H54 (cell line): ENCODE measurements at regions not wholly inside any gene's neighbourhood (a gene's known extent, or its start where the extent isn't known, plus 50 kb on each side); places are given as distances from the start of the nearest gene placed in this dataset.

Source experiments
- DNase-seq: peaks from one replicate; pipeline ENCODE4 v3.0.0; 2011; ENCODE audit warnings: low spot score, mixed read lengths; ENCODE audit not compliant: insufficient read length
- FAIRE-seq: peaks from 3 replicates; lab custom pipeline; 2011; peaks lifted over from hg19 to GRCh38; lab: Jason Lieb, UNC
- POLR2A ChIP-seq: IDR thresholded peaks from 2 replicates; pipeline ENCODE4 v1.6.1; 2011; ENCODE audit warnings: low read depth, mild to moderate bottlenecking, low read length

GRCh38 chr5:128772356-128772755, 192.9 kb upstream of the SLC27A6 start:
- FAIRE-seq, result no peak
- no peak for TF ChIP-seq POLR2A
- DNase-seq, result no peak

- no peak for FAIRE-seq
- TF ChIP-seq POLR2A, result no peak
- DNase-seq, result no peak
Measured at GRCh38 chr5:128773378-128773777, 191.9 kb upstream of the SLC27A6 start.

GRCh38 chr5:128774605-128775004, 190.7 kb upstream of the SLC27A6 start:
- TF ChIP-seq POLR2A, result no peak
- peak; percentile 73 for FAIRE-seq
- peak; percentile 1 for DNase-seq

- DNase-seq (no peak), FAIRE-seq (no peak)
- no peak for TF ChIP-seq POLR2A
Measured at GRCh38 chr5:128775558-128775957, 189.7 kb upstream of the SLC27A6 start.

- TF ChIP-seq POLR2A, result no peak
- DNase-seq, result no peak
- FAIRE-seq, result no peak
Measured at GRCh38 chr5:128777052-128777451, 188.2 kb upstream of the SLC27A6 start.

GRCh38 chr5:128778474-128778873, 186.8 kb upstream of the SLC27A6 start:
- FAIRE-seq (no peak), DNase-seq (no peak)
- no peak for TF ChIP-seq POLR2A

GRCh38 chr5:128782446-128782845, 182.8 kb upstream of the SLC27A6 start:
- DNase-seq (peak; percentile 7), FAIRE-seq (peak; percentile 36)
- TF ChIP-seq POLR2A, result no peak

- DNase-seq (no peak), FAIRE-seq (no peak)
- no peak for TF ChIP-seq POLR2A
Measured at GRCh38 chr5:128784726-128785125, 180.6 kb upstream of the SLC27A6 start.

- FAIRE-seq (no peak), DNase-seq (no peak)
- no peak for TF ChIP-seq POLR2A
Measured at GRCh38 chr5:128791312-128791711, 174.0 kb upstream of the SLC27A6 start.

GRCh38 chr5:128796506-128796905, 168.8 kb upstream of the SLC27A6 start:
- DNase-seq, result no peak
- no peak for FAIRE-seq

GRCh38 chr5:128798871-128799270, 166.4 kb upstream of the SLC27A6 start:
- DNase-seq, result no peak
- FAIRE-seq, result no peak
- TF ChIP-seq POLR2A, result no peak

More at GRCh38 chr5:128796506-128796905, 168.8 kb upstream of the SLC27A6 start:
- no peak for TF ChIP-seq POLR2A

- DNase-seq (no peak), FAIRE-seq (no peak)
Measured at GRCh38 chr5:128799945-128800344, 165.3 kb upstream of the SLC27A6 start.

GRCh38 chr5:128800377-128800776, 164.9 kb upstream of the SLC27A6 start:
- no peak for FAIRE-seq
- TF ChIP-seq POLR2A, result no peak

More at GRCh38 chr5:128799945-128800344, 165.3 kb upstream of the SLC27A6 start:
- TF ChIP-seq POLR2A, result no peak

GRCh38 chr5:128813317-128814070, 151.8 kb upstream of the SLC27A6 start:
- no peak for DNase-seq
- TF ChIP-seq POLR2A, result no peak
- no peak for FAIRE-seq

More at GRCh38 chr5:128800377-128800776, 164.9 kb upstream of the SLC27A6 start:
- DNase-seq, result no peak

GRCh38 chr5:128815201-128815600, 150.1 kb upstream of the SLC27A6 start:
- TF ChIP-seq POLR2A, result no peak
- no peak for FAIRE-seq
- DNase-seq, result no peak
